Left kidney (tissue), 1 donor: ENCODE measurements at regions not wholly inside any gene's neighbourhood (a gene's known extent, or its start where the extent isn't known, plus 50 kb on each side); places are given as distances from the start of the nearest gene placed in this dataset.

Source experiments
- DNase-seq: peaks from one replicate; pipeline ENCODE4 v3.0.0-alpha.2; 2013

DNA sequence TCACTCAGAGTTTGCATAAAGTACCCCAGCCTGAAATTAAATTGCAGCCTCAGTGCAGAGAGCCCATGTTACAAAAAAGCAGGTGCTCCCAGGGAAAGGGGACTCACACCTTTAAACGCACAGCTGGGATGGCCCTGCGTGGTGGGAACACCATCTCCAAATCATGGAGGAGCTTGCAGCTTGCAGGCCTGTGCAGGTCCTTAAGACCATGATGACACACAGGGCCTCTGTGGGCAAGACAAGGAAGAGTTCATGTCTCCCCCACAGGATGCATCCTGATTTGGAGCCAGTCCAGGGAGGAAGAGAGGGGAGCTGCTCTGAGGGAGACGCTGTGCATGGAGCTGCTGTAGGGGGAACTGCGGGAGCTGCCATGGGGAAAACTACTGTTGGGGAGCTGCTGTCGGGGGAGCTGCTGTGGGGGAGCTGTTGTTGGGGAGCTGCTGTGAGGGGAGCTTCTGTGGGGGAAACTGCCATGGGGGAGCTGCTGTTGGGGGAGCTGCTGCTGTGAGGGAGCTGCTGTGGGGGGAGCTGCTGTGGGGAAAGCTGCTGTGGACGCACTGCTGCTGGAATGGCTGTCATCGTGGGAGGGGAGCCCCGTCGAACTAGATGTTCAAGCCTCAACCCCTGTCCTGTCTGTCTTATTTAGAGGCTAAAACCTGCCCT is 113.9 kb downstream of the MATN1 start:
- no peak for DNase-seq

DNA sequence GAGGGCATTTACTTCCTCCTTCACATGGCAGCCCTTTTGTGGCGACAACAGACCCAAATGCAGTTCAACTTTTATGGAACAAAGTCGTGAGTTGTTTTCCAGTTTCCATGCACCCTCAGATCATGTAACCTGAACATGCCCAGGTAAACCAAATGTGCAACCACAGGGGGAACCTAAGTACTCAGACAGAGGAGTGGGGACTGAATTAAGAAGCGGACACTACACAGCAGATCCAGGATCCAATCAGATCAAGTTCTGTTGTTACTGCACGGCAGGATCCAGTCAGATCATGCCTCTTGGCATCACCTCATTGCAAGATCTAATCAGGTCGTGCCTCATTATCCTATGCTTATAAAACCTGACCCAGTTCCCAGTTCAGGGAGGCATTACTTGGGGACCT is 115.7 kb downstream of the MATN1 start:
- DNase-seq, result no peak

DNA sequence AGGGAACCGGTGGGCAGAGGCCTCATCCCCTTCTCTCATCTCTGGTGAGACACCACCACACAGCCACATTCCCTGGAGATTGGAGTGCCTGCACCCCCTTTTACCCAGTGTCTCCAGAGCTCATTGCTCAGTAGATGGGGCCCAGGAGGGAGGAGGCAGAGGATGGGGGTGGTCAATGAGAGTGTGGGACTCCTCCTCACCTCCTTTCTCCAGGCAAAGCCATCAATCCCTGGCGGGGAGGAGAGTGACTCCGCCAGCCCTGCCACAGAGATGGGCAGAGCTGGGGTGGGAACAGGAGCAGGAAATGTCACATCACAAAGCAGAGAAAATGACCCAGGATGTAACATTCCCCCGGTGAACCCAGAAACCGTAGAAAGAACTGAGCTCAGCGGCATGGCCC is 117.2 kb downstream of the MATN1 start:
- no peak for DNase-seq

DNA sequence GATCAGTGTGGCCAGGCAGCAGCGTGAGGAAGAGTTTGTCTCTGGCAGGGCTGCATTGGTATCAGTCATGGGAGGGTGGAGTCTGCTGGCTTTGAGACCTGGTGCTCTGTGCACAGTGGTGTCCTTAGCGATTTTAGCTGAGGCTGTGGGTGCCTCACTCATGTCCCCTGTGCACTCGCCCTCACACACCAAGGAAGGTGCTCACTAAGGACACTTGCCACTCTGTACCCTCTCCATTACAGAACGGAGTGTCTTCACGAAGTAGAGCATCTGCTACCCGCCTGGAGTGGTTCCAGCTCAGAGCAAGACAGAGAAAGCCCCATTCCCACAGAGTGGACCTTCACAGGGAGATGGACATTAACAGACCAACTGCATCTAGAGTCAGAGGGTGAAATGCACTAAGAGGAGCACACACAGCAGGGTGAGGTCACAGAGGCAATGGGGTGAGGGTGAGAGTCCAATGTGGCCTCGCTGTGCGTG is 117.9 kb downstream of the MATN1 start:
- no peak for DNase-seq

DNA sequence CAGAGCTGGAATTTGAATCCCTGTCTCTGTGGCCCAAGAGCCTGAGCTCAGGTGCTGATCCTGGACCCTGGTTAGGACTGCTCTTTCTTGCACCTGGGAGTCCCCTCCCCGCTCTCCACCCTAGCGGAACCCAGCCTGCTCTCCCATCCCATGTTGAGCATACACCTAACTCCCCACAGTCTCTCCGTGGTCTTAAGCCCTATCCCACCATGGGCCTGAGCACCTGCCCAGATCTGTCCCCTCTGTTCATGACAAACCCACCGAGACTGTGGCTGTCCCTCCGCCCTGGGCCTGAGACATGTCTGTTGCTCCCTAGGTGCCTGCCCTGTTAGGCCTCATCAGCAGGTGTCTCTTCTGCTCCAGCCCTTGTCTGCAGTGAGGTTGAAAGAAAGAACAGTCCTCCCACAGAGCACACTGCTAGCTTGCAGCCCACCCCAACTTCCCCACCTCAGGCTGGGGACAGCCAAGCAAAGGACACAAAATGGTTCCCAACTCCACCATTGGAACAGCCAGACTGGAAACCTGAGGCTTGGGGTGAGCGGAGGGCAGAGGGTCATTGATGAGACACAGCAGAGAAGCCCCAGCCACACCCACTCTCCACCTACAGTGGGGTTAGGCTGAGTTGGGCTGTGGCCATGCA is 118.5 kb downstream of the MATN1 start:
- no peak for DNase-seq

DNA sequence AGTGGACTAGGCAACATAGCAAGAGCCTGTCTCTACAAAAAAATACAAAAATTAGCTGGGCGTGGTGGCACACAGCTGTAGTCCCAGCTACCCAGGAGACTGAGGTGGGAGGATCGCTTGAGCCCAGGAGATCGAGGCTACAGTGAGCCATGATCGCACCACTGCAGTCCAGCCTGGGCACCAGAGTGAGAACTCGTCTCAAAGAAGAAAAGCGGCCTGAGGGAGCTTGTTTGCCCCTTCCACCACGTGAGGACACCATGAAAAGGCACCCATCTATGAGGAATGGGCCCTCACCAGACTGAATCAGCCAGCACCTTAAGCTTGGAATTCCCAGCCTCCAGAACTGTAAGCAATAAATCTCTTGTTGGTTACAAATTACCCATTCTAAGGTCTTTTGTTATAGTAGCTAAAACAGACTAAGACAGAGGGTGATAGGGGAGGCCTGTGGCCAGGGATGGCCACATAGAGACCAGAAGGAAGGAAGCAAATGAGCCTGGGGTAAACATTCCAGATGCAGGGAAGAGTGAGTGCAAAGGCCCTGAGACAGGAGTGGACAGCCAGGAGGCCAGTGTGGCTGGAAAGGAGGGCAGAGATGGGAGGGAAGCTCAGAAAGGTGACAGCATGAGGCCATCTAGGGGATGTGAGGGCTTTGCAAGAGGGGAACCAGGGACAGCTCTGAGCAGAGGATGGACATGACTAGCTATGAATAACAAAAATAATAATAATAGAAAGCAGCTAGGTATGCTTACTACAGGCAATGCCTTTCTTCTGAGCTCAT is 120.1 kb downstream of the MATN1 start:
- DNase-seq, result no peak

DNA sequence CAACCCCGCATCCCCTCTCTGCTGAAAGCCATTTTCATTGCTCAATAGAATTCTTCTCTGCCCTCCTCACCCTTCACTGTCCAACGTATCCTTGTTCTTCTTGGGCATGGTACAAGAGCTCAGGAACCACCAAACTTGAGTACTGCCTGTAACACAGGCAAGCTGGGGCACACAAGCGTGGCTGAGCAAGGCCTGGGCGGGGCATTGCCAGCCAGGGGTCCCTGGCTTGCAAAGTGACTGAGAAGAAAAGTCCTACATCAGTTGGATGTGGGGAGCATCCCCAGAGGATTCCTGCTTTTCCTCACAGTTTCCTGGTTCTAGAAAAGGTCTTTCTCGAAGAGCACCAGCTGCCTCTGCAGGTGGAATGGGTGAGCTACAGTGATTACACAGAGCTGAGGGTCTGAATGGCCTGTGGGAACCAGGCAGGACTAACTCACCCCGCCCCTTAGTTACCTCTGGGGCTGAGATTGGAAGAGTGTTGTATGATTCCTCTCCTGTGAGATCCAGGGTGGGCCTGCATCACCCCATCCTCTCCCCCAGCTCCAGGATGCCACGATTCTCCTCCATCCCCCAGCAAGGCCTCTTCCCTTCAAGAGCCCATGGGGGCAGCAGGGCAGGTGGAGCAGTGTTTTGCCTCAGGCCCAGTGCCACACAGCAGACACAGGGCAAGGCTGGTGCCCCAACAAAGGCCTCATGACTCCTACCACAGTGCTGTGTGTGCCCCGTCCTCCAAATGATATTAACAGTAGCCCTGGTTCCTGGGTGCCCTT is 121.9 kb downstream of the MATN1 start:
- DNase-seq, result no peak

DNA sequence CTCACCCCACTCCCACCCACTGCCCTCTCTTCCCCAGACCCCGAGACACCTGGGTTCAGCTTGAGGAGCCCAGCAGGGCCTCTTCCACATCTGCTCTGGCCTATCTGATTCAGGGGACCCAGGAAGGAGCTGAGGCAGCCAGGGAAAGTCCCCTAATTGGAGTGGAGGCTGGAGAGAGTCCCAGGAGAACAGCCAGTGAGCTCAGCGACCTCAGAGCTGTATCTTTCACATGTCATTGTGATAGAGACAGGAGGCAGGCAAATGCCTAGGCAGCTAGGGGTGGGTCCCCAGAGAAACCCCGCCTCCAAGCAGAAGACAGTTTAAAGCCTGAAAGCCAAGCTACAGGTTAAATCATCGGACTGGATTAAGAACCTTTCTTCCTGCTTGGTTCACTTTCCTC is 122.7 kb downstream of the MATN1 start:
- no peak for DNase-seq

DNA sequence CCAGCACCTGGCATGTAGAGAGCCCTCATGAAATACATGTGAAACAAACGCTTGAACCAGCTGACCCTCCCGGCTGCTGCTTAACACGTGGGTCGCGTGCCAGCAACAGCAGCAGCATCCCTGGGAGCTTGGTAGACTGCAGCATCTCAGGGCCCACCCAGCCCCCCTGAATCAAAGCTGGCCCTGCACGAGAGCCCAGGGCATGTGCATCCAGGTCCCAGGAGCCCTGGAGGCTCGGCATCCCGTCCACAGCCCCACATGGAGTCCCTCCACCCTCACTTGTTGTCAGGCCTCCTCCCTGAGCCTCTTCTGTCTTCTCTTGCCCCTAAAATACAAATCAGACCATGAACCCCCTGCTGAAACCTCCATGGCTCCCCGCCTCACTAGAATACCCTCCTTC is 123.1 kb downstream of the MATN1 start:
- DNase-seq, result no peak

DNA sequence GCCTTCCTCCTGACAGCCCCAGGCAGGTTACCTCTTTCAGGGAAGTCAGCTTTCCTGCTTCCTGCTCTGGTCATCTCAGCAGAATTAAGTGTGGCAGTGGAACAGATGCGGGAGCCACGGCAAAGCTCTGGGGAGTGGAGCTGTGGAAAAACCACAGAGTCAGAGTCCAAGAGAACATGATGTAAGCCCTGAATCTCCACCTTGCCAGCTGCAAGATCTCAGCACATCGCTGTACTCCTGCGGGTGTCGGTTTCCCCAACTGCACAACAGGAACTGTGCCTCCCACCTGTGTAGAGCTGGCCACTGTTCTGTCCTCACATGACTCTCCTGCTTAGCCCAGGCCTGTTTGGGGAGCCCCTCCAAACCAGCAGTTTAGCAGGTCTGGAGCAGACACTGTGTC is 123.7 kb downstream of the MATN1 start:
- DNase-seq, result no peak

DNA sequence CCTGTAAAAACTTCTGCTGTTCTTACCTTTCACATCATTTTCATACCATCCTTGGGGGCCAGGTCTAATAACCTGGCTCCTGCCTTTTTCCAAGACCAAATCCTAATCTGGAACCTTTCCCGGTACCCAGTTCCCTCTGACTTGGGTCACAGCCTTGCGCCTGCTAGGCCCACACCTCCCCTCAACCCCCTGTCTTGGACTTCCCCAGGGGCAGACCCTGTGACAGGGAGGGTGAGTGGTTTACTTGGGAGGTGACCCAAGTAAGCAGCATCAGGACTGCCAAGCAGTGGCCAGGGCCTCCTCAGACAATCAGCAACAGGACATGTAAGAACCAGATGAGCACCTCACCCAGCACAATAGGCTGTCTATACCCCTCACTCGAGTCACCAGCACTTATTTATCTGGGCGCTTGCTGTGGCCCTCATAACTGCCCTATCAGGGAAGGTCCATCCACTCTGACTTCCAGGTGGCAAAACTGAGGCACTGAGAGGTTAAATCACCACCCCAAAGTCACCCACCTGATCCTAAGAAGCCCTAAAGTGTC is 124.7 kb downstream of the MATN1 start:
- DNase-seq, result no peak

DNA sequence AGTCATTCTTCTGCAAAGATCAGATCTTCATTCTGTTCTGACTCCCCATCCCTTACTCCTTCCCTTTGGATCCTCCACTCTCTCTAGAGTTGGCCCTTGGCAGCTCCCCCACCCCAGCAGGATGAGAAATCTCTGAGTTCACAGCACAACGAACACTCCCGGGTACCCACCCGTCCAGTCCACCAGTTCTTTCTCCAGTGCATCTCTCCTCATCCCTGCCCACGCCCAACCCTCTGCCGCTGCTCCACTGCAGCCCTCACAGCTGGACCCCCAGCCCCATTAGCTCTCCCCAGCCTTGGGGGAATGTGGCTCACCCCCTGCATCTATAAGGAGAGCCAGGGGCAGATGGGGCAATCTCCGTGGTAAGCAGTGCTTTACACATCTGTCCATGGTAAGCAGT is 125.7 kb downstream of the MATN1 start:
- DNase-seq, result no peak

DNA sequence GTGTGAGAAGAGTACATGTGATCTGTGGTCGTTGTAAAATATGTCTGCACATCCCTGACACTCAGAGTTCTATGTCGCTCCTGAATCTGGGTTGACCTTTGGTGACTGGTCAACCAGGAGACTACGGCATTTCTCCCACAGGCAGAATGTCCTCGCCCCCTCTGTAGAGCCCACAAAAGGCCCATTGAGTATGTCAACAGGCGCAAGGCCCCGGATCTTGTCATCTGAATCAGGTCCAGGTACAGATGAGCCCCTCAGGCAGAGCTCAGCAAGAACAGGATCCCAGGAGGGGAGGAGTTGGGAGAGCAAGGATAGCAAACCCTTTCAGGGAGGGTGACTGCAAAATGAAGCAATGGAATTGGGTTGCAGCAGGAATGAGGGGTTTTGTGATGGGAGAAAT is 126.5 kb downstream of the MATN1 start:
- DNase-seq, result no peak

DNA sequence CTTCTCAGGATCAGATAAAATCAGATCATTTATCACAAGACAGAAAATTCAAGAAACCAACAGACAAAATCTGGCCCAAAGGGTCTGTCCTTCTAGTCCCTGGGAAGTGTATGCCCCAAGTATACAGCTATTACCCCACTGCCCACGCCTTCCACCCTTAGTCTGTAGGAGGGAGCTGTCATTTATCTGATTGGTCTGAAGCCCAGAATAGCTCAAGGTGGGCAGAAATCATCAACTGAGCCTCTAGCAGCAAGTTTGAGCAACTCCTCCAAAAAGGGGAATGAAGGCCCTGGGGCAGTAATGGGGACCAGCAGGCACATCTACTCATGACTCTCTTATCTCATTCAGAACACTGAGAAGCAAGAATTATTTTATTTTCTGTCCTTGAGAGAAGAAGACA is 126.9 kb downstream of the MATN1 start:
- DNase-seq, result no peak

DNA sequence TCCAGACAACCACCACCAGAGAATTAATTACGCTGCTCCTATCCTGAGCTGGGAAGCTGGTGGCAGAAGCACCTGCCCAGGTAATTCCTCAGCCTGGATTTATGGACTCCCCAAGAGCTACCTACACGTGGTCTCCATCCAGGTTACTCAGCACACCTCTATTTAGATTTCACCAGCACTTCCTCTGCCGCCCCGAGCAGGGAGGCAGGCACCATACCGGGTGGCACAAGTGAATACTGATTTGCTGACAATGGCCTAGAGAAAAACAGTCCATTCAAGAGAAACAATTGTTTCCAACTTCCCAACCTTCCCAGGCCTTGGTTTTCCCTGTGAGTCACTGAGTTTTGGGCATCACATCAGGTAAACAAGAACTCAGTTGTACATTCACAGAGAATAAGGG is 134.3 kb downstream of the MATN1 start:
- no peak for DNase-seq

DNA sequence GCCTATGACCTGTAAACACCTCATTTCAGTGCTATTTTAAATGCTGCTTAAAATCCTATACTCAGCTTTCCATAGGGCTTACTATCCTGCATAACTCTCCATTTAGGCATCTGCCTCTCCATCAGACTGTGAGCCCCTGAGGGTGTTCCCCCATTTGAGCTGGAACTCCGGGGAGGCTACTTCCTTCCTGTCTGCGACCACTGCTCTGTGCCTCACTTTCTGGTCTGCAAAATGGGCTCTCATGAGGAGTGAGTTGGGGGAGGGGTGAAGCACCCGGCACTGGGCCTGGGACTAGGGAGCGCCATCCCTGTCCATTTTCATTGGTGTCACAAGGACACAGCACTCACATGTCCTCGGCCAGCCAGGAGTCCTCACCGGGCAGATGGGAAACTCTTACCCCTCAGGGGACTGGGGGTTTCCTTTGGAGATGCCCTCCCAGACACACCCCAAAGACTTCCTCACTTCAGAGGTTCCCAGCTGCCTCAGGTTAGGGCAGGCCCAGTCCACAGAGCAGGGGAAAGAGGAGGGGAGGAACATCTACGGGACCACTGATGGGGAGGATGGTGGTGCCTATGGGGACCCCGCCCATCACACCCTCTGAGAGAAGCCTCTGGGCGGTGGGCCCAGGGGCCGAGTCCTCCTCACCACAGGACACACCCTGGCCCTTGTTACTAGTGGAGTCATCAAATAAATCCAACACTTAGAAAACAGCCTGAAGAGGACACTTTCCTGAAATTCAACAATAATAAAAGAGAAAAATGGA is 134.9 kb downstream of the MATN1 start:
- DNase-seq, result no peak

DNA sequence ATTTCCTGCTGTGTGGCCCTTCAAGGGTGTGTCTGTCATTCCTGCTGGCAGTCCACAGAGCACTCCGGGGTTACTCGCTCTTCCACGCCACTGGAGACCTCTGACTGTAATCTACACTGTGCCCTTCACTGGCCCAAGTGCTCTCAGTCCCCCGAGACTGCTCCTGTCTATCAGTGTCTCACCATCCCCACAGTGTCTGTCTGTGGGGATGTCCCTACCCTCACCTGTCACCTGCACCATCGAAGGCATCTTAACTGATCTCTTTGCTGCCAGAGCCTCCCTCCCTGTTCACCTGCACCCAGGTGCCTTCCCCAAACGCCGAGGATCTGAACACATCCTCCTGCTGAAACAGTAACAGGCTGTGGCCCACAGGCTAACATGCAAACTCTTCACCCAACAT is 136.7 kb downstream of the MATN1 start:
- DNase-seq, result no peak

DNA sequence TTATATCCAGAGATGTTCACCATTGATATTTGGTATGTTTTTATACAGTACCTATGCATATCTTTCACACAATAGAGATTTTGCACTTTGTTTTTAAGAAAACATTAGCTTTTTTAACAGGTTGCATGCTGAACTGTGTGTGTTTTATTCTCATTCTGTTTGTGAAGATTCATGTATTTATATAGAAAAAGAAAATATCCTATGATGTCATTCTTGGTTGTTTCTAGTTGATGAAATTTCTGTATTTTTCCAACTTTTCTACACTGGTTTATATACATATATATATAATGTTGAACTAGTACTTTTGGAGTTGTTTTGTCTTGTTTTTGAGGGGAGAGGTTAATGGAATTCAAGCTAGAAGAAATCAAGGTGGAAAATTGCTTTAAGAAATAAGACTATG is 143.8 kb downstream of the MATN1 start:
- no peak for DNase-seq

DNA sequence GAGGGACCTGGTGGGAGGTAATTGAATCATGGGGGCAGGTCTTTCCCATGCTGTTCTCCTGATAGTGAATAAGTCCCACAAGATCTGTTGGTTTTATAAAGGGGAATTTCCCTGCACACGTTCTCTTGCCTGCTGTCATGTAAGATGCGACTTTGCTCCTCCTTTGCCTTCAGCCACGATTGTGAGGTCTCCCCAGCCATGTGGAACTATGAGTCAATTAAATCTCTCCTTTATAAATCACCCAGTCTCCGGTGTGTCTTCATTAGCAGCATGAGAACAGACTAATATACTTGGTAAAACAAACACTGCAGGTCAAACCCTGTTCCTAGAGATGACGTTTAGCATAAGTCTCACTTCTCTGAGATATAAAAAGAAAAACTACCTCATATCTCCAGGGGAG is 148.3 kb downstream of the MATN1 start:
- no peak for DNase-seq

DNA sequence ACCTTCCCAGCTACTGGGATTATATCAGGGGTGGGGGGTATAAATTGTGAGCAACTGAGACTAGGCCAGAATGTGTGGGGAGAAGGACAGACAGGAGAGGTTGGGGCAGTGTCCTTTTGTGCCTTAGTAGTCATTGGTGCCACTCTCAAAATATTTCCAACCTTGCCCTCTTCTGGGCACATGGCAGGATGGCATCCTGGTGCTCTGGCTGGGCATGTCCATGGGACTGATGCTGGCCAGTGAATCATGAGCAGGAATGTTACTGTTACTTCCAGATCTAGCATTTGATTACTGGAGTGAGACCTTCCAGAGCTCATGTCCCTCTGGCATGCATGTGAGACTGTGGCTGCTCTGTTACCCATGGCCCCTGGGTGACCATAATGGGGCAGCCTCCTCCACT is 151.2 kb downstream of the MATN1 start:
- no peak for DNase-seq

DNA sequence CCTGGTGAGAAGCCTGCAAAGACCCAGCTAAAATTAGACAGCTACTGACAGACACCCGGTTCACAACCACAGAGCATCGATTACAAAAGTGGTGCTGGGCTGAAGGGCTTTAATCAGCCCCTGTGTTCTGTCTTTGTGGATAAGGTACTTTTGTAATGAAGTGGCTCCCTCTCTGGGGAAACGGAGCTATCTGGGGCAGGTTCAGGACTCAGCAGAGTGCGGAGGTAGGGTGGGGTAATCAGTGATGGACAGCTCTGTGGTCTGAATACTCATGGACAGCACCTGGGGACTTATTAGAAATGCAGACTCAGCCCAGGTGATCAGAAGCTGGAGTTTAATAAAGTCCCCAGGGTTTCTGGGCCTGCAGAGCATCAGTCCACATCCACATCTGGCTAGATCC is 152.0 kb downstream of the MATN1 start:
- no peak for DNase-seq

DNA sequence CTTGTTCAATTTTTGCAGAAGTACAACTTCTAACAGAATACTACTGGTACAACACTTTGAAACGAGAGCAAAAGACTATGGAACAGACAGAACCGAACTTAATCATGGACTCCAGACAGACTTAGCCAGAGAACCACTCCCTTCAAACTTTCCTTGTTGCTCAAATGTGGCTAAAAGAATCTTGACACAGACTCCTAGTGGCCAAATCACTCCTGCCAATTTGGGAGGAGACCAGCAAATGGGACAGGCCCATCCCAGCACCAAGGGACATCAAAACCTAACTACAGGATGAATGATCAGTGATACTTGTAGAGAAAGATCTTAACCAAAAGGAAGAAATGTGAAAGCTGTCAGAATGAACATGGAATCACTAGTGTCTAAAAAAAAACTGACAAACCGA is 154.0 kb downstream of the MATN1 start:
- no peak for DNase-seq
